ENCODE measurements at regions not wholly inside any gene's neighbourhood (a gene's known extent, or its start where the extent isn't known, plus 50 kb on each side); places are given as distances from the start of the nearest gene placed in this dataset.

GRCh38 chr6:85078058-85078457, 313.7 kb upstream of the TBX18 start:
- TF ChIP-seq EZH2 (IDR thresholded peaks at IDR 0.05; ENCODE audit: borderline replicate concordance, low read length) (no peak), CTCF (IDR thresholded peaks at IDR 0.05; ENCODE audit: low read length) (no peak)
